ENCODE measurements at regions not wholly inside any gene's neighbourhood (a gene's known extent, or its start where the extent isn't known, plus 50 kb on each side); places are given as distances from the start of the nearest gene placed in this dataset.

- no peaks in the 10 kb centered on the region for H3K4me1 ChIP-seq (replicated peaks; ENCODE audit: insufficient read depth)
- H4K20me1 ChIP-seq (ENCODE audit: insufficient read depth) = no peaks in the 10 kb centered on the region
- no peak overlapping the region for H3K4me2 ChIP-seq
- no peaks in the 10 kb centered on the region; the same call in 1 of the 2 replicates for H3K9me2 ChIP-seq (ENCODE audit: insufficient read depth)
- TF ChIP-seq EZH2 (IDR thresholded peaks at IDR 0.05; ENCODE audit: low read depth) (no peak), CTCF (conservative IDR thresholded peaks at IDR 0.05) (no peak)
- DNase-seq = no peak
- no peak overlapping the region for H3K4me3 ChIP-seq
- no peak overlapping the region for H2AFZ ChIP-seq
- BruUV-seq (replicated peaks) = no TSS peak
- H3K27me3 ChIP-seq (ENCODE audit: insufficient read depth, low read depth) = no peaks in the 10 kb centered on the region
- H3K27ac ChIP-seq = no peak overlapping the region
- intact Hi-C loops (cut with micrococcal nuclease; ENCODE audit: unreplicated experiment) = no loop called here
- no peaks in the 10 kb centered on the region for H3F3A ChIP-seq (ENCODE audit: insufficient read depth, low read depth)
- POLR2A ChIA-PET (ENCODE audit: unreplicated experiment) = no interaction called here
- no peaks in the 10 kb centered on the region for H3K36me3 ChIP-seq (ENCODE audit: low read depth)
- H3K79me2 ChIP-seq (ENCODE audit: low read depth) = no peaks in the 10 kb centered on the region
- CTCF ChIA-PET = no interaction called here
- H3K9me3 ChIP-seq (ENCODE audit: insufficient read depth, low read depth) = no peaks in the 10 kb centered on the region
These were observed 693.5 kb downstream of the HDGFL1 start for GRCh38 chr6:23262864-23263263.

DNA sequence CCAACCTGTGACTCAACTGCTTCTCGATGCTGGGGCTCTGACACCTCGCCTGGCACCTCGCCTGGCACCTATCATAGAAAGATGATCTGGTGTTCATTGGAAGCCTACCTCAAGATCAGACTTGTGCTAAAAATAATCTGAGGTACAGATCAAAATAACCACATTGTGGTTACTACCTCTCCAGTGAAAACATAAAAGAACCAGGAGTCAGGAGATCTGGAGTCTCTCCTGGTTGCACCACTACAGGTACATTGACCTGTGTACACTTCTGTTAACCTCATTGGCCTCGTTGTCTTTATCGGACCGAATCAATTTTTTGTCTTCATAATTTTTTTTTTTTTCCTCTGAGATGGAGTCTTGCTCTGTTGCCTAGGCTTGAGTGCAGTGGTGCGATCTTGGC is 695.9 kb downstream of the HDGFL1 start:
- intact Hi-C loops (cut with micrococcal nuclease; ENCODE audit: unreplicated experiment) = no loop called here
- H3K4me2 ChIP-seq = no peak overlapping the region
- H3K9me3 ChIP-seq (ENCODE audit: insufficient read depth, low read depth) = no peaks in the 10 kb centered on the region
- no peaks in the 10 kb centered on the region; the same call in 1 of the 2 replicates for H3K9me2 ChIP-seq (ENCODE audit: insufficient read depth)
- DNase-seq = no peak
- no peaks in the 10 kb centered on the region for H3K79me2 ChIP-seq (ENCODE audit: low read depth)
- no peaks in the 10 kb centered on the region for H3F3A ChIP-seq (ENCODE audit: insufficient read depth, low read depth)
- CTCF ChIA-PET = no interaction called here
- TF ChIP-seq EZH2 (IDR thresholded peaks at IDR 0.05; ENCODE audit: low read depth) (no peak), CTCF (conservative IDR thresholded peaks at IDR 0.05) (no peak)
- H2AFZ ChIP-seq = no peak overlapping the region
- no TSS peak for BruUV-seq (replicated peaks)
- H3K4me1 ChIP-seq (replicated peaks; ENCODE audit: insufficient read depth) = no peaks in the 10 kb centered on the region
- H3K36me3 ChIP-seq (ENCODE audit: low read depth) = no peaks in the 10 kb centered on the region
- H3K4me3 ChIP-seq = no peak overlapping the region
- POLR2A ChIA-PET (ENCODE audit: unreplicated experiment) = no interaction called here
- H3K27me3 ChIP-seq (ENCODE audit: insufficient read depth, low read depth) = no peaks in the 10 kb centered on the region
- no peak overlapping the region for H3K27ac ChIP-seq
- H4K20me1 ChIP-seq (ENCODE audit: insufficient read depth) = no peaks in the 10 kb centered on the region

DNA sequence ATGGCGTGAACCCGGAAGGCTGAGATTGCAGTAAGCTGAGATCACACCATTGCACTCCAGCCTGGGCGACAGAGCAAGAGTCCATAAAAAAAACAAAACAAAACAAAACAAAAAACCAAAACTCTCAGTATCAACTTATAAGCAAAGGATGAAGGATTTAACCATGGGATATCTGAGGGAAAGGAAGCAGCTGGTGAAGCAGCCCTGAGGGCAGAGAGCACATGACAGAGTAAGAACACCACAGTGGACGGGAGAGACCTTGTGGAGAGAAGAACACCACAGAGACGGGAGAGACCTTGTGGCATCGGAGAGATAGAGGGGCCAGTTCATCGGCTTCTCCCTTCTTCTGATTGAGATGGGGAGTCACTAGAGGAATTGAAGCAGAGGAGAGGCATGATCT is 697.2 kb downstream of the HDGFL1 start:
- Histone ChIP-seq H3F3A (ENCODE audit: insufficient read depth, low read depth) (no peaks in the 10 kb centered on the region), H3K4me3 (no peak overlapping the region), H3K4me1 (replicated peaks; ENCODE audit: insufficient read depth) (no peaks in the 10 kb centered on the region), H3K9me2 (ENCODE audit: insufficient read depth) (no peaks in the 10 kb centered on the region; the same call in 1 of the 2 replicates), H2AFZ (no peak overlapping the region), H3K36me3 (ENCODE audit: low read depth) (no peaks in the 10 kb centered on the region), H4K20me1 (ENCODE audit: insufficient read depth) (no peaks in the 10 kb centered on the region), H3K9me3 (ENCODE audit: insufficient read depth, low read depth) (no peaks in the 10 kb centered on the region), H3K27me3 (ENCODE audit: insufficient read depth, low read depth) (no peaks in the 10 kb centered on the region), H3K4me2 (no peak overlapping the region), H3K79me2 (ENCODE audit: low read depth) (no peaks in the 10 kb centered on the region), H3K27ac (no peak overlapping the region)
- POLR2A ChIA-PET (ENCODE audit: unreplicated experiment) = no interaction called here
- CTCF ChIA-PET = no interaction called here
- TF ChIP-seq CTCF (conservative IDR thresholded peaks at IDR 0.05) (no peak), EZH2 (IDR thresholded peaks at IDR 0.05; ENCODE audit: low read depth) (no peak)
- BruUV-seq (replicated peaks) = no TSS peak
- intact Hi-C loops (cut with micrococcal nuclease; ENCODE audit: unreplicated experiment) = no loop called here
- no peak for DNase-seq
